Jurkat, Clone E6-1 (cell line): ENCODE measurements at regions not wholly inside any gene's neighbourhood (a gene's known extent, or its start where the extent isn't known, plus 50 kb on each side); places are given as distances from the start of the nearest gene placed in this dataset.

Experiments used
- DNase-seq: peaks from one replicate; pipeline ENCODE4 v3.0.0-alpha.2; 2011; ENCODE audit warnings: low read depth, low spot score
- H3K4me3 ChIP-seq: 2 replicates; pipeline ENCODE4 v1.5.1; 2011; ENCODE audit warnings: mild to moderate bottlenecking, low read length, control low read depth, moderate library complexity

GRCh38 chr7:159272739-159273138 lies 128.1 kb upstream of the VIPR2 start:
- no peak overlapping the region for H3K4me3 ChIP-seq
- no peak for DNase-seq

GRCh38 chr7:159271781-159272180 lies 127.1 kb upstream of the VIPR2 start:
- H3K4me3 ChIP-seq = no peak overlapping the region
- DNase-seq = no peak

GRCh38 chr7:159269745-159270144 lies 125.1 kb upstream of the VIPR2 start:
- no peak overlapping the region for H3K4me3 ChIP-seq
- no peak for DNase-seq

GRCh38 chr7:159263430-159263829 lies 118.8 kb upstream of the VIPR2 start:
- no peak overlapping the region for H3K4me3 ChIP-seq
- DNase-seq = no peak

- DNase-seq = no peak
- no peak overlapping the region for H3K4me3 ChIP-seq
Measured at GRCh38 chr7:159253657-159254056, 109.0 kb upstream of the VIPR2 start.

GRCh38 chr7:159250471-159250870 lies 105.8 kb upstream of the VIPR2 start:
- DNase-seq = no peak
- H3K4me3 ChIP-seq = no peak overlapping the region

- no peak overlapping the region for H3K4me3 ChIP-seq
- DNase-seq = no peak
Measured at GRCh38 chr7:159249671-159250070, 105.0 kb upstream of the VIPR2 start.

- no peak for DNase-seq
- no peak overlapping the region for H3K4me3 ChIP-seq
Measured at GRCh38 chr7:159247910-159248309, 103.2 kb upstream of the VIPR2 start.

GRCh38 chr7:159246702-159247480 lies 102.2 kb upstream of the VIPR2 start:
- DNase-seq = no peak
- H3K4me3 ChIP-seq = no peak overlapping the region

GRCh38 chr7:159240962-159241361 lies 96.3 kb upstream of the VIPR2 start:
- no peak for DNase-seq
- no peak overlapping the region for H3K4me3 ChIP-seq

- H3K4me3 ChIP-seq = no peak overlapping the region
- no peak for DNase-seq
Measured at GRCh38 chr7:159239028-159239427, 94.4 kb upstream of the VIPR2 start.

GRCh38 chr7:159238541-159238940 lies 93.9 kb upstream of the VIPR2 start:
- no peak overlapping the region for H3K4me3 ChIP-seq
- no peak for DNase-seq

- no peak overlapping the region for H3K4me3 ChIP-seq
- DNase-seq = no peak
Measured at GRCh38 chr7:159237022-159237653, 92.5 kb upstream of the VIPR2 start.

- DNase-seq = no peak
Measured at GRCh38 chr7:159231017-159231416, 86.3 kb upstream of the VIPR2 start.

GRCh38 chr7:159229683-159230475 lies 85.2 kb upstream of the VIPR2 start:
- no peak overlapping the region for H3K4me3 ChIP-seq
- DNase-seq = no peak

More at GRCh38 chr7:159231017-159231416, 86.3 kb upstream of the VIPR2 start:
- H3K4me3 ChIP-seq = no peak overlapping the region

GRCh38 chr7:159227433-159227832 lies 82.8 kb upstream of the VIPR2 start:
- no peak overlapping the region for H3K4me3 ChIP-seq
- no peak for DNase-seq

GRCh38 chr7:159226011-159226702 lies 81.5 kb upstream of the VIPR2 start:
- DNase-seq = no peak
- H3K4me3 ChIP-seq = no peak overlapping the region

- no peak for DNase-seq
- no peak overlapping the region for H3K4me3 ChIP-seq
Measured at GRCh38 chr7:159218607-159219006, 73.9 kb upstream of the VIPR2 start.

- DNase-seq = no peak
Measured at GRCh38 chr7:159218170-159218569, 73.5 kb upstream of the VIPR2 start.

More at GRCh38 chr7:159218170-159218569, 73.5 kb upstream of the VIPR2 start:
- no peak overlapping the region for H3K4me3 ChIP-seq
